D721Med (cell line): ENCODE measurements at regions not wholly inside any gene's neighbourhood (a gene's known extent, or its start where the extent isn't known, plus 50 kb on each side); places are given as distances from the start of the nearest gene placed in this dataset.

Experiments used
- DNase-seq: peaks from one replicate; pipeline ENCODE4 v3.0.0; 2011; ENCODE audit warnings: low spot score; ENCODE audit not compliant: insufficient read length
- FAIRE-seq: peaks from 2 replicates; lab custom pipeline; 2011; peaks lifted over from hg19 to GRCh38; lab: Jason Lieb, UNC
- TF ChIP-seq, protein P1 (sequence below): IDR thresholded peaks from 2 replicates; pipeline ENCODE4 v1.5.1; 2012; ENCODE audit warnings: mild to moderate bottlenecking, control low read depth; ENCODE audit not compliant: insufficient read depth; ENCODE audit errors: missing control alignments

DNA sequence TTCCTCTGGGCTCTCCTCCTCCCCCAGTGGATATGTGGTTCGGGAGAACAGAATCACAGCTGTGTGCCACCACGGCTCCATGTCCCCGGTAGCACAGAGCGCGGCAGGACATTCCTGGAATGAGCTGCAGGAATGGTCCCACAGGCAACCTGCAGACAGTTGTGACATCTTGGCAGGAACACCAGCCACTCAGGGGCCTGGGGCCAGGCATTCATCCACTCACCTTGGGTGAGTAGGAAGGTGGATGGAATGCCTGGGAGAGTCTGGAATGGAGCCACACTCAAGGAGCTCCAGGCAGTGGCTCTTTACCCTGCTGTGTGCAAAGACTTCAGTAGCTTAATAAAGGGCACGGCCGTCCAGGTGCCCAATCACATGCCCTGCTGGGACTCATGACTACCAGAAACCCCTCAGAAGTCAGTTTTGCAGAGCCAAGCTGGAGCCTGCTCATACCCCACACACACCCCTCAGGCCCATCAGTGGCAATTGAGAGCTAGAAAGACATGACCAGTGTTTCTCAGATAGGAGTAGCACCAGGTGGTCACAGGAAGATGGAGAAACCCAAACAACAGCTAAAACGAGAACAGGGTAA lies 117.3 kb upstream of the PRR20G start:
- DNase-seq = no peak

GRCh38 chr3:127404221-127405009 lies 116.6 kb upstream of the PRR20G start:
- TF ChIP-seq, protein P1, sequence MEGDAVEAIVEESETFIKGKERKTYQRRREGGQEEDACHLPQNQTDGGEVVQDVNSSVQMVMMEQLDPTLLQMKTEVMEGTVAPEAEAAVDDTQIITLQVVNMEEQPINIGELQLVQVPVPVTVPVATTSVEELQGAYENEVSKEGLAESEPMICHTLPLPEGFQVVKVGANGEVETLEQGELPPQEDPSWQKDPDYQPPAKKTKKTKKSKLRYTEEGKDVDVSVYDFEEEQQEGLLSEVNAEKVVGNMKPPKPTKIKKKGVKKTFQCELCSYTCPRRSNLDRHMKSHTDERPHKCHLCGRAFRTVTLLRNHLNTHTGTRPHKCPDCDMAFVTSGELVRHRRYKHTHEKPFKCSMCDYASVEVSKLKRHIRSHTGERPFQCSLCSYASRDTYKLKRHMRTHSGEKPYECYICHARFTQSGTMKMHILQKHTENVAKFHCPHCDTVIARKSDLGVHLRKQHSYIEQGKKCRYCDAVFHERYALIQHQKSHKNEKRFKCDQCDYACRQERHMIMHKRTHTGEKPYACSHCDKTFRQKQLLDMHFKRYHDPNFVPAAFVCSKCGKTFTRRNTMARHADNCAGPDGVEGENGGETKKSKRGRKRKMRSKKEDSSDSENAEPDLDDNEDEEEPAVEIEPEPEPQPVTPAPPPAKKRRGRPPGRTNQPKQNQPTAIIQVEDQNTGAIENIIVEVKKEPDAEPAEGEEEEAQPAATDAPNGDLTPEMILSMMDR = no peak
- DNase-seq (no peak), FAIRE-seq (no peak)

More for the DNA sequence above, 117.3 kb upstream of the PRR20G start:
- FAIRE-seq = no peak
- TF ChIP-seq, protein P1 = no peak

DNA sequence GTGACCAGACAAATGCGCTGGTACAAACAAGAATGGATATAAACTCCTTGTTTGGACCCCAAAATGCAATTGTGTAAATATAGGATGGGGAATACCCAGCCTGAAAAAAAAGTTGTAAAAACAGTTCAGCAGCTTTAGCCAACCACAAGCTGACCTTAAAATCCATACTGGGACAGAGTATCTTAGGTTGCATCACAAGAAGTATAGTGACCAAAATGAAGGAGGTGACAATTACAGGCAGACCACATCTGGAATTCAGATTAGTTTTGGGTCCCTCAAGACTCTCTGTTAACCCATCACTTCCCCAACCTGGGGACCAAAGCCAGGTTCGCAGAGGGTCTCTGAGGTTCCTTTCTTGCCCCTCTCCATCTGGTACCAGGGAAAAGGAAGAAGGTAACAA lies 115.9 kb upstream of the PRR20G start:
- TF ChIP-seq, protein P1 = no peak
- DNase-seq = no peak
- FAIRE-seq = no peak

- no peak for FAIRE-seq
- TF ChIP-seq, protein P1 = no peak
These were observed 111.3 kb upstream of the PRR20G start for GRCh38 chr3:127399154-127399553.

DNA sequence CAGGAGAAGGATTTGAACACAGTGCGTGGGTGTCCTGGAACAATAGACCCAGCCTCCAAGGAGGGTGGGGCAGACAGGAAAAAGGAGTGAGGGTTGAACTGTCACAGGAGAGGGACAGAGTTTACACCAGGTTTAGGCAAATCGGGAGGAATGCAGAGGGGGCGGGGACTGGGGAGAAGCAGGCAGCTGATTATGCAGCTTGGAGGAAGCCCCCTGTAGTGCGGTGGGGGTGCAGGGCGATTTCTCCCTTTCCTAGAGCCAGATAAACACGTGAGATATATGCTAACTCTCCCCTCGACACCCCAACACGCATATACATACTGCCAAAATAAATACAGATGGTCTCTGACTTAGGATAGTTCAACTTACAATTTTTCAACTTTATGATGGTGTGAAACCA lies 108.6 kb upstream of the PRR20G start:
- DNase-seq (no peak), FAIRE-seq (no peak)
- TF ChIP-seq, protein P1 = no peak

More at GRCh38 chr3:127399154-127399553, 111.3 kb upstream of the PRR20G start:
- DNase-seq = no peak

DNA sequence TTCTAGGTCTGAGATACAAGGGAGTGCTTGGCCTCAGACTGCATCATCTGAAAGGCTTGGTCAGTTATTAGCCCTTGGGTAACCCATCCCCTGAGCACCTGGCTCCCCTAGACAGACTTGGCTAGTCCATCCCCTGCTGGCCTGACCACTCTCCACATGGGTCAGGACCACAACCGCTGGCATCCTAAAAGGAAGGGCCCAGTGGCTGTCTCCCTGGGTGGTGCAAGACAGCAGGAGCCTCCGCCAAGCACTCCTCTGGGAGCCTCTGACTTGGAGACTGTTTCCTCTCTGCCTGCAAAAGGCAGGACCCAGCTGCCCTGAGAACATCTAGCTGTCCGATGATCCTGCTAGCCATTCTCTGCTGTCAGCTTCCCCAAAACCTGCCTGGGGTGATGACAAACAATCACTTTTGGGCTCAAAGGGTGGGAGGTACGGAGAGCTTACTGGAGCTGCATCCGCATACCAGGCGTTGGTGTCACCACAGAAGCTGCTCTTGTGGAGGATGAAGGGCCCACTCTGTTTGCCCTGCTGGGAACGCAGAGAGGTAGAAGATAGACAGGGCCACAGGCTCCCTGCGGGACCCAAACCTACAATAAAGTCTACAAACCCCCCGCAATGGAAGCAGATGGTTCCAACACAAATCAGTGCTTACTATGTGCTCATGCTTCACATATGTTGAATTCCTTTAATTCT lies 108.0 kb upstream of the PRR20G start:
- no peak for FAIRE-seq
- TF ChIP-seq, protein P1 = no peak
- no peak for DNase-seq
